ENCODE measurements at regions not wholly inside any gene's neighbourhood (a gene's known extent, or its start where the extent isn't known, plus 50 kb on each side); places are given as distances from the start of the nearest gene placed in this dataset.

DNA sequence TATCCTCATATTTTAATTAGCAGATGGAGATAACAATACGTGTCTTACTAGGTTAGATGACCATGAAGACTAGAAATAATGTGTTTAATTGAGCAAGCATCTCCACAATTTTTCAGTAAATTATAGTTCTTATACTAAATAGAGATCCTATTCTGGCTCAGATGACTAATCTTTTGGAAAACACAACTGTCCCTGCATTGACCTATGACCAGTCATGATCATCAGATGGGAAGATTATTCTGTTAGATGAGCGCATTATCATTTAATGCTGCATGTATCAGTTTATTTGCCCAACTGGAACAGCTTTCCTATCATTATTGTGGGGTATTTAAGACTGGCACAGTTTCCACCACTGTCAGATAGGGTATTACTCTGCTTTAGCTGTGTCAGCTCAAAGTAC, 185.5 kb downstream of the MOXD1 start:
- Histone ChIP-seq H3K36me3 (replicated peaks in 1 of 2; ENCODE audit: control insufficient read depth in 1 of 2, insufficient read depth in 2 of 2, low read length in 2 of 2) (no peaks in the 10 kb centered on the region), H3K27me3 (ENCODE audit: control insufficient read depth in 2 of 2, insufficient read depth in 2 of 2, low read length in 2 of 2) (no peaks in the 10 kb centered on the region), H3K4me3 (replicated peaks in 1 of 3; ENCODE audit: low read depth in 2 of 3, low read length in 3 of 3) (no peak overlapping the region), H3K4me1 (ENCODE audit: control insufficient read depth in 1 of 2, insufficient read depth in 2 of 2, low read length in 2 of 2) (no peaks in the 10 kb centered on the region), H3K9me3 (replicated peaks in 1 of 2; ENCODE audit: control insufficient read depth in 1 of 2, insufficient read depth in 1 of 2, low read length in 2 of 2) (no peaks in the 10 kb centered on the region), H2AFZ (ENCODE audit: insufficient read depth, low read depth, low read length, poor library complexity, severe bottlenecking) (no peak overlapping the region), H3K79me2 (ENCODE audit: insufficient read depth, low read length) (no peaks in the 10 kb centered on the region), H4K20me1 (ENCODE audit: insufficient read depth, low read length) (no peaks in the 10 kb centered on the region), H3K4me2 (replicated peaks; ENCODE audit: extremely low read depth, low read length, poor library complexity, severe bottlenecking) (no peak overlapping the region), H3K27ac (ENCODE audit: low read depth in 1 of 2, low read length in 2 of 2) (no peak overlapping the region), H3K9ac (ENCODE audit: insufficient read depth, low read length, poor library complexity, severe bottlenecking) (no peak overlapping the region)
- Mint-ChIP-seq H3K27me3 (ENCODE audit: low read depth in 3 of 3) (peaks cover 0 to 4% (median 2%) of the 10 kb centered on the region in 3 donors), H3K9me3 (peaks cover 0 to 2% (median 0%) of the 10 kb centered on the region in 7 donors), H3K4me1 (no peaks in the 10 kb centered on the region), H3K4me3 (no peak overlapping the region), H3K36me3 (no peaks in the 10 kb centered on the region), H3K27ac (no peak overlapping the region)
- no peak for DNase-seq
- 100% methylated on average over 1 of the region's 2 CpGs for WGBS (ENCODE audit: insufficient coverage)
- intact Hi-C loops (cut with micrococcal nuclease): no loop called here
- TF ChIP-seq, protein P1, sequence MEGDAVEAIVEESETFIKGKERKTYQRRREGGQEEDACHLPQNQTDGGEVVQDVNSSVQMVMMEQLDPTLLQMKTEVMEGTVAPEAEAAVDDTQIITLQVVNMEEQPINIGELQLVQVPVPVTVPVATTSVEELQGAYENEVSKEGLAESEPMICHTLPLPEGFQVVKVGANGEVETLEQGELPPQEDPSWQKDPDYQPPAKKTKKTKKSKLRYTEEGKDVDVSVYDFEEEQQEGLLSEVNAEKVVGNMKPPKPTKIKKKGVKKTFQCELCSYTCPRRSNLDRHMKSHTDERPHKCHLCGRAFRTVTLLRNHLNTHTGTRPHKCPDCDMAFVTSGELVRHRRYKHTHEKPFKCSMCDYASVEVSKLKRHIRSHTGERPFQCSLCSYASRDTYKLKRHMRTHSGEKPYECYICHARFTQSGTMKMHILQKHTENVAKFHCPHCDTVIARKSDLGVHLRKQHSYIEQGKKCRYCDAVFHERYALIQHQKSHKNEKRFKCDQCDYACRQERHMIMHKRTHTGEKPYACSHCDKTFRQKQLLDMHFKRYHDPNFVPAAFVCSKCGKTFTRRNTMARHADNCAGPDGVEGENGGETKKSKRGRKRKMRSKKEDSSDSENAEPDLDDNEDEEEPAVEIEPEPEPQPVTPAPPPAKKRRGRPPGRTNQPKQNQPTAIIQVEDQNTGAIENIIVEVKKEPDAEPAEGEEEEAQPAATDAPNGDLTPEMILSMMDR (IDR thresholded peaks at IDR 0.05): no peak

DNA sequence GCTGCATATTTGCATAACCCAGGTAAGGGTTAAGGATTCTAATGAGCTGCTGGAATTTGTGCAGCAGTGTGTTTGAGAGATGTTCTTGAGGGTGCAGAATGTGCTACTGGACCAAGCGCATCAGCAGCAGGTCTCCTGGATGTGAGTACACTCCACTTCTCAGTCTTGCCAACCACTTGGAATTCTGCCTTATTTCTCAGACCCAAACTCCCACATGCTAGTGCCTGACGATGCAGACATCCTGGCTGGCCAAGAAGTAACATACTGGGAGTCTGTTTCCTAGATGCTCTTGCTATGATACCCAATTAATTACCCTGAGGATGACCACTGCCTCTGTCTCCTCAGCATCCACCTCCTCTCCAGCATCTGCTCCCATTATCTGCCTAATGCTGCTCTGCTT, 186.6 kb downstream of the MOXD1 start:
- H3K9ac ChIP-seq (ENCODE audit: insufficient read depth, low read length, poor library complexity, severe bottlenecking): no peak overlapping the region
- Mint-ChIP-seq H3K27ac (no peak overlapping the region), H3K4me1 (no peaks in the 10 kb centered on the region), H3K4me3 (no peak overlapping the region), H3K9me3 (peaks cover 0 to 6% (median 2%) of the 10 kb centered on the region in 7 donors), H3K36me3 (no peaks in the 10 kb centered on the region), H3K27me3 (ENCODE audit: low read depth in 3 of 3) (peaks cover 0 to 4% (median 2%) of the 10 kb centered on the region in 3 donors)
- H3K4me1 ChIP-seq (ENCODE audit: control insufficient read depth in 1 of 2, insufficient read depth in 2 of 2, low read length in 2 of 2): no peaks in the 10 kb centered on the region
- H4K20me1 ChIP-seq (ENCODE audit: insufficient read depth, low read length): no peaks in the 10 kb centered on the region
- no peak overlapping the region for H3K4me2 ChIP-seq (replicated peaks; ENCODE audit: extremely low read depth, low read length, poor library complexity, severe bottlenecking)
- no peak overlapping the region for H2AFZ ChIP-seq (ENCODE audit: insufficient read depth, low read depth, low read length, poor library complexity, severe bottlenecking)
- no peak overlapping the region for H3K4me3 ChIP-seq (replicated peaks in 1 of 3; ENCODE audit: low read depth in 2 of 3, low read length in 3 of 3)
- H3K36me3 ChIP-seq (replicated peaks in 1 of 2; ENCODE audit: control insufficient read depth in 1 of 2, insufficient read depth in 2 of 2, low read length in 2 of 2): no peaks in the 10 kb centered on the region
- H3K79me2 ChIP-seq (ENCODE audit: insufficient read depth, low read length): no peaks in the 10 kb centered on the region
- no peak overlapping the region for H3K27ac ChIP-seq (ENCODE audit: low read depth in 1 of 2, low read length in 2 of 2)
- intact Hi-C loops (cut with micrococcal nuclease): no loop called here
- no peaks in the 10 kb centered on the region for H3K27me3 ChIP-seq (ENCODE audit: control insufficient read depth in 2 of 2, insufficient read depth in 2 of 2, low read length in 2 of 2)
- DNase-seq: no peak
- 82% methylated on average over 2 of the region's 2 CpGs for WGBS (ENCODE audit: insufficient coverage)
- H3K9me3 ChIP-seq (replicated peaks in 1 of 2; ENCODE audit: control insufficient read depth in 1 of 2, insufficient read depth in 1 of 2, low read length in 2 of 2): peaks cover 0 to 3% of the 10 kb centered on the region in 2 donors
- TF ChIP-seq, protein P1 (IDR thresholded peaks at IDR 0.05): no peak

Measured in CD14-positive monocyte (primary cell).